Liver (tissue), 8 donors: ENCODE measurements at regions not wholly inside any gene's neighbourhood (a gene's known extent, or its start where the extent isn't known, plus 50 kb on each side); places are given as distances from the start of the nearest gene placed in this dataset.

Source experiments
- DNase-seq: peaks from one replicate; pipeline ENCODE4 v3.0.0-alpha.2; 2017; ENCODE audit warnings: low spot score
- H3K27ac ChIP-seq, 2 donors: one replicate each; pipeline ENCODE4 v1.7.0; 2013; ENCODE audit warnings: inconsistent platforms in 2 of 2, low read length in 2 of 2, control low read depth in 1 of 2, low read depth in 1 of 2, mild to moderate bottlenecking in 1 of 2
- H3K27me3 ChIP-seq, 4 donors: one replicate each; pipeline versions ENCODE4 v1.6.1 to v1.7.0; 2013; ENCODE audit warnings: low read length in 3 of 4, inconsistent platforms in 1 of 4, mild to moderate bottlenecking in 1 of 4, moderate library complexity in 1 of 4; ENCODE audit not compliant: control insufficient read depth in 4 of 4, insufficient read depth in 4 of 4
- H3K36me3 ChIP-seq, 4 donors: one replicate each; pipeline versions ENCODE4 v1.6.1 to v1.7.0; 2013; ENCODE audit warnings: low read length in 3 of 4, mild to moderate bottlenecking in 3 of 4, low read depth in 1 of 4, moderate library complexity in 1 of 4; ENCODE audit not compliant: control insufficient read depth in 4 of 4, insufficient read depth in 3 of 4
- H3K4me1 ChIP-seq, 4 donors: one replicate each; pipeline versions ENCODE4 v1.6.1 to v1.7.0; 2013; ENCODE audit warnings: low read length in 3 of 4, mild to moderate bottlenecking in 3 of 4, moderate library complexity in 1 of 4; ENCODE audit not compliant: control insufficient read depth in 4 of 4, insufficient read depth in 4 of 4
- H3K4me3 ChIP-seq, 3 donors: one replicate each; pipeline versions ENCODE4 v1.6.1 to v1.7.0; 2013; ENCODE audit warnings: low read length in 3 of 3, control low read depth in 1 of 3, low read depth in 1 of 3, mild to moderate bottlenecking in 1 of 3
- H3K9ac ChIP-seq, 2 donors: one replicate each; pipeline ENCODE4 v1.7.0; 2013; ENCODE audit warnings: low read length in 2 of 2, mild to moderate bottlenecking in 2 of 2, moderate library complexity in 2 of 2, control low read depth in 1 of 2, low read depth in 1 of 2
- H3K9me3 ChIP-seq, 4 donors: one replicate each; pipeline versions ENCODE4 v1.6.1 to v1.7.0; 2013; ENCODE audit warnings: low read length in 3 of 4; ENCODE audit not compliant: control insufficient read depth in 4 of 4
- FOXA1 ChIP-seq: IDR thresholded peaks from 2 replicates; pipeline ENCODE4 v1.6.1; 2016; ENCODE audit warnings: antibody characterized with exemption
- FOXA2 ChIP-seq: IDR thresholded peaks from 2 replicates; pipeline ENCODE4 v1.6.1; 2016; ENCODE audit warnings: antibody characterized with exemption
- GABPA ChIP-seq, 2 donors: IDR thresholded peaks in 1 of 2; conservative IDR thresholded peaks in 1 of 2; 2 replicates each; pipeline ENCODE4 v1.6.1; 2016; ENCODE audit warnings: antibody characterized with exemption in 2 of 2, mild to moderate bottlenecking in 1 of 2, moderate library complexity in 1 of 2
- HNF4A ChIP-seq, 2 donors: conservative IDR thresholded peaks; 2 replicates each; pipeline ENCODE4 v1.6.1; 2016; ENCODE audit warnings: antibody characterized with exemption in 2 of 2, mild to moderate bottlenecking in 2 of 2
- NR2F2 ChIP-seq: IDR thresholded peaks from 2 replicates; pipeline ENCODE4 v1.6.1; 2016; ENCODE audit warnings: antibody characterized with exemption
- RXRA ChIP-seq, 2 donors: IDR thresholded peaks; 2 replicates each; pipeline ENCODE4 v1.6.1; 2017 to 2018; ENCODE audit warnings: antibody characterized with exemption in 2 of 2, mild to moderate bottlenecking in 1 of 2
- SP1 ChIP-seq: IDR thresholded peaks from 2 replicates; pipeline ENCODE4 v1.6.1; 2018; ENCODE audit warnings: antibody characterized with exemption, mild to moderate bottlenecking
- TAF1 ChIP-seq: conservative IDR thresholded peaks from 2 replicates; pipeline ENCODE4 v1.6.1; 2016; ENCODE audit warnings: antibody characterized with exemption, mild to moderate bottlenecking
- WGBS: extraction: QIAGEN DNeasy Blood & Tissue Kit; methylation state at CpG from one replicate; pipeline ENCODE4 v1.1.7; 2013; 5-methylcytosine and 5-hydroxymethylcytosine counted together
- TF ChIP-seq, protein P1 (sequence below): IDR thresholded peaks from 2 replicates; pipeline ENCODE4 v1.6.1; 2016; ENCODE audit warnings: antibody characterized with exemption, mild to moderate bottlenecking
- TF ChIP-seq, protein P2 (sequence below): IDR thresholded peaks from 2 replicates; pipeline ENCODE4 v1.6.1; 2016; ENCODE audit warnings: antibody characterized with exemption
- TF ChIP-seq, protein P3 (sequence below): fragments of 150-350 bp; IDR thresholded peaks from 2 replicates; pipeline ENCODE4 v1.5.1; 2017; ENCODE audit warnings: improper control_type of control experiment, low read depth, low read length; ENCODE audit not compliant: missing input control
- TF ChIP-seq, protein P4 (sequence below): IDR thresholded peaks from 2 replicates; pipeline ENCODE4 v1.6.1; 2016; ENCODE audit warnings: antibody characterized with exemption
- donor health status: healthy.
- donor health status: healthy.
- donor health status: healthy.
- donor health status: healthy.
- donor health status: healthy.

DNA sequence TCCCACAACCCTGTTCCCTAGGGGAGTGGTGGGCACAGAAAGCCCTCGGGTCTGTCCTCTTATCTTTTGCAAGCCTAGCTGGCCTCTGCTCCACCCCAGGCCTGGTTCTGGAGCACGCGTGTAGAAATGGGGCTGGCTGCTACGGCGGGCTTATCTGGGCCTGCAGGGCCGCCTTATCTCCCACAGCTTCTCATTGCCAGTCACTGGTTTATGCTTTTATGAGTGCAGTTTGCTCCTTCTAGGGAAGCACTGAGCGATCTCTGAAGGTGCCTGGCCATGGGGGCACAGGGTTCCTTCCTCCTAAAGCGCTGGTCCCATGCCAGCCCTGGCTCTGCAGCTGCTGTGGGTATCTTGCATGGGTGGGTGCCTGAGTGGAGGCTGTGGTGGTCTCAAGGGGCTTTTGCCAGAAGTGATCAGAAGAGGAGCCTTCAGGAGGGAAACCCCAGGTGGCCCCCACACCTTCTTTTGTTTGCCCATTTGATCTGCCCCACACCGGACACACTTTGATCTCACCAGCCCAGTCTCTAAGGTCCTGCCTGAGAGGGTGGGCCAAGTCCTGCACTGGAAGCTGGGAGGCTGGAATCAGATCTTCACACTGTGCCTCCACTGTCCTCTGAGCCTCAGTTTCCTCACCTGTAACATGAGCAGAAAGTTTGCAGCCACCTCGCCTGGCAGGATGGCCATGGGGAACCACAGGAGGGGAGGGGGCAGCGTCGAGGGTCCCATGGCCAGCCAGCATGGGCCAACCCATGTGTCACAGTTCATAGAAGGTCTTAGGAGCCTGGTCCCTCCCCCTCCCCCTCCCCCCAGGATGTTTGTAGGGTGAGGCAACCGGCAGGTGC lies 86.6 kb upstream of the FGF3 start:
- Histone ChIP-seq H3K4me1 (peaks cover 0 to 5% (median 2%) of the 10 kb centered on the region in 4 donors), H3K36me3 (no peaks in the 10 kb centered on the region), H3K27ac (no peak overlapping the region), H3K9ac (no peak overlapping the region), H3K9me3 (no peaks in the 10 kb centered on the region), H3K4me3 (no peak overlapping the region), H3K27me3 (no peaks in the 10 kb centered on the region)
- 73% methylated on average over 13 of the region's 13 CpGs for WGBS
- TF ChIP-seq HNF4A (conservative IDR thresholded peaks at IDR 0.05) (no peak), NR2F2 (no peak), RXRA (IDR thresholded peaks at IDR 0.05) (no peak)
- TF ChIP-seq, protein P1, sequence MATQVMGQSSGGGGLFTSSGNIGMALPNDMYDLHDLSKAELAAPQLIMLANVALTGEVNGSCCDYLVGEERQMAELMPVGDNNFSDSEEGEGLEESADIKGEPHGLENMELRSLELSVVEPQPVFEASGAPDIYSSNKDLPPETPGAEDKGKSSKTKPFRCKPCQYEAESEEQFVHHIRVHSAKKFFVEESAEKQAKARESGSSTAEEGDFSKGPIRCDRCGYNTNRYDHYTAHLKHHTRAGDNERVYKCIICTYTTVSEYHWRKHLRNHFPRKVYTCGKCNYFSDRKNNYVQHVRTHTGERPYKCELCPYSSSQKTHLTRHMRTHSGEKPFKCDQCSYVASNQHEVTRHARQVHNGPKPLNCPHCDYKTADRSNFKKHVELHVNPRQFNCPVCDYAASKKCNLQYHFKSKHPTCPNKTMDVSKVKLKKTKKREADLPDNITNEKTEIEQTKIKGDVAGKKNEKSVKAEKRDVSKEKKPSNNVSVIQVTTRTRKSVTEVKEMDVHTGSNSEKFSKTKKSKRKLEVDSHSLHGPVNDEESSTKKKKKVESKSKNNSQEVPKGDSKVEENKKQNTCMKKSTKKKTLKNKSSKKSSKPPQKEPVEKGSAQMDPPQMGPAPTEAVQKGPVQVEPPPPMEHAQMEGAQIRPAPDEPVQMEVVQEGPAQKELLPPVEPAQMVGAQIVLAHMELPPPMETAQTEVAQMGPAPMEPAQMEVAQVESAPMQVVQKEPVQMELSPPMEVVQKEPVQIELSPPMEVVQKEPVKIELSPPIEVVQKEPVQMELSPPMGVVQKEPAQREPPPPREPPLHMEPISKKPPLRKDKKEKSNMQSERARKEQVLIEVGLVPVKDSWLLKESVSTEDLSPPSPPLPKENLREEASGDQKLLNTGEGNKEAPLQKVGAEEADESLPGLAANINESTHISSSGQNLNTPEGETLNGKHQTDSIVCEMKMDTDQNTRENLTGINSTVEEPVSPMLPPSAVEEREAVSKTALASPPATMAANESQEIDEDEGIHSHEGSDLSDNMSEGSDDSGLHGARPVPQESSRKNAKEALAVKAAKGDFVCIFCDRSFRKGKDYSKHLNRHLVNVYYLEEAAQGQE = no peak
- TF ChIP-seq, protein P2, sequence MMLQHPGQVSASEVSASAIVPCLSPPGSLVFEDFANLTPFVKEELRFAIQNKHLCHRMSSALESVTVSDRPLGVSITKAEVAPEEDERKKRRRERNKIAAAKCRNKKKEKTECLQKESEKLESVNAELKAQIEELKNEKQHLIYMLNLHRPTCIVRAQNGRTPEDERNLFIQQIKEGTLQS = no peak
- DNase-seq = peak; percentile 79

DNA sequence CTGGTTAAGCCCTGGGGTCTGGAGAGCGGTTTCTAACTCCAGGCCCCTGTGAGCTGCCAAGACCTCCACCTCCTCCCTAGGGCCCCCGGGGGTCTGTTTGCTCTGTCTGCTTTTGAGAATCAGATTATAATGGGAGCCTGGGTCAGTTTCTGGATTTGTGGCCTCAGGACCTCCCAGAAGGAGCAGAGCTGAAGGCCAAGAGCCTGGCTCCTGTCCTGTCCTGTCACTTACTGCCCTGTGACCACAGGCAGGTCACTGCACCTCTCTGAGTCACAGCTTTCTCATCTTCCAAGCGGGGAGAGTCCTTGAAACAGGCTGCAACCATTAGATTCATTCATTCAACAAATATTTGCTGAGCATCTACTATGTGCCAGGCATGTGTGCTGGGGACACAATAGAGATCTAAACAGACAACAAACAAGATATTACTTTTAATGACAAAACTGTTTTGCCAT lies 87.3 kb upstream of the FGF3 start:
- Histone ChIP-seq H3K27ac (no peak overlapping the region), H3K4me3 (no peak overlapping the region), H3K27me3 (no peaks in the 10 kb centered on the region), H3K36me3 (no peaks in the 10 kb centered on the region), H3K9ac (no peak overlapping the region), H3K9me3 (no peaks in the 10 kb centered on the region), H3K4me1 (peaks cover 0 to 11% (median 1%) of the 10 kb centered on the region in 4 donors)
- whole genome bisulfite sequencing = 79% methylated on average over 3 of the region's 3 CpGs
- TF ChIP-seq, protein P2 = no peak
- no peak for TF ChIP-seq GABPA (IDR thresholded peaks at IDR 0.05 in 1 of 2, conservative IDR thresholded peaks at IDR 0.05 in 1 of 2)
- TF ChIP-seq, protein P3, sequence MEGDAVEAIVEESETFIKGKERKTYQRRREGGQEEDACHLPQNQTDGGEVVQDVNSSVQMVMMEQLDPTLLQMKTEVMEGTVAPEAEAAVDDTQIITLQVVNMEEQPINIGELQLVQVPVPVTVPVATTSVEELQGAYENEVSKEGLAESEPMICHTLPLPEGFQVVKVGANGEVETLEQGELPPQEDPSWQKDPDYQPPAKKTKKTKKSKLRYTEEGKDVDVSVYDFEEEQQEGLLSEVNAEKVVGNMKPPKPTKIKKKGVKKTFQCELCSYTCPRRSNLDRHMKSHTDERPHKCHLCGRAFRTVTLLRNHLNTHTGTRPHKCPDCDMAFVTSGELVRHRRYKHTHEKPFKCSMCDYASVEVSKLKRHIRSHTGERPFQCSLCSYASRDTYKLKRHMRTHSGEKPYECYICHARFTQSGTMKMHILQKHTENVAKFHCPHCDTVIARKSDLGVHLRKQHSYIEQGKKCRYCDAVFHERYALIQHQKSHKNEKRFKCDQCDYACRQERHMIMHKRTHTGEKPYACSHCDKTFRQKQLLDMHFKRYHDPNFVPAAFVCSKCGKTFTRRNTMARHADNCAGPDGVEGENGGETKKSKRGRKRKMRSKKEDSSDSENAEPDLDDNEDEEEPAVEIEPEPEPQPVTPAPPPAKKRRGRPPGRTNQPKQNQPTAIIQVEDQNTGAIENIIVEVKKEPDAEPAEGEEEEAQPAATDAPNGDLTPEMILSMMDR = no peak
- TF ChIP-seq, protein P4, sequence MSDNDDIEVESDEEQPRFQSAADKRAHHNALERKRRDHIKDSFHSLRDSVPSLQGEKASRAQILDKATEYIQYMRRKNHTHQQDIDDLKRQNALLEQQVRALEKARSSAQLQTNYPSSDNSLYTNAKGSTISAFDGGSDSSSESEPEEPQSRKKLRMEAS = no peak
- TF ChIP-seq FOXA2 = no peak
- no peak for TF ChIP-seq FOXA1
- no peak for TF ChIP-seq TAF1
- no peak for TF ChIP-seq SP1
- no peak for DNase-seq
